ENCODE measurements at regions not wholly inside any gene's neighbourhood (a gene's known extent, or its start where the extent isn't known, plus 50 kb on each side); places are given as distances from the start of the nearest gene placed in this dataset.

- no peak for TF ChIP-seq CTCF (IDR thresholded peaks at IDR 0.05; ENCODE audit: insufficient read depth, low read length)
- no peak for TF ChIP-seq GABPA (IDR thresholded peaks at IDR 0.05; ENCODE audit: low read depth)
These were observed 1123.5 kb upstream of the LRRN3 start for GRCh38 chr7:109967406-109967805.

Measured in HL-60 (cell line).